AML-193 (cell line): ENCODE measurements at regions not wholly inside any gene's neighbourhood (a gene's known extent, or its start where the extent isn't known, plus 50 kb on each side); places are given as distances from the start of the nearest gene placed in this dataset.

Source experiments
- DNase-seq, 2 experiments: peaks; one replicate each; lab custom pipeline; 2025; lab: John Stamatoyannopoulos, UW

GRCh38 chr1:106080608-106081325 is 975.7 kb upstream of the PRMT6 start:
- DNase-seq = no peak

GRCh38 chr1:106111044-106111443 is 945.4 kb upstream of the PRMT6 start:
- no peak for DNase-seq

- no peak for DNase-seq
These were observed 942.6 kb upstream of the PRMT6 start for GRCh38 chr1:106113851-106114250.

GRCh38 chr1:106120789-106121188 is 935.7 kb upstream of the PRMT6 start:
- no peak for DNase-seq

GRCh38 chr1:106121728-106122127 is 934.7 kb upstream of the PRMT6 start:
- no peak for DNase-seq

GRCh38 chr1:106134561-106134960 is 921.9 kb upstream of the PRMT6 start:
- no peak for DNase-seq

- no peak for DNase-seq
These were observed 883.4 kb upstream of the PRMT6 start for GRCh38 chr1:106173101-106173500.

- no peak for DNase-seq
These were observed 877.7 kb upstream of the PRMT6 start for GRCh38 chr1:106178791-106179190.

GRCh38 chr1:106181866-106182265 is 874.6 kb upstream of the PRMT6 start:
- no peak for DNase-seq

GRCh38 chr1:106185089-106185488 is 871.4 kb upstream of the PRMT6 start:
- no peak for DNase-seq

- DNase-seq = no peak
These were observed 866.7 kb upstream of the PRMT6 start for GRCh38 chr1:106189780-106190179.

- DNase-seq = no peak
These were observed 862.3 kb upstream of the PRMT6 start for GRCh38 chr1:106194206-106194605.

GRCh38 chr1:106200711-106201110 is 855.8 kb upstream of the PRMT6 start:
- no peak for DNase-seq

GRCh38 chr1:106207185-106207584 is 849.3 kb upstream of the PRMT6 start:
- no peak for DNase-seq

- DNase-seq = no peak
These were observed 838.7 kb upstream of the PRMT6 start for GRCh38 chr1:106217765-106218164.

GRCh38 chr1:106222403-106222802 is 834.1 kb upstream of the PRMT6 start:
- no peak for DNase-seq

GRCh38 chr1:106223213-106223612 is 833.3 kb upstream of the PRMT6 start:
- DNase-seq = no peak

GRCh38 chr1:106224426-106224825 is 832.0 kb upstream of the PRMT6 start:
- no peak for DNase-seq

- DNase-seq = no peak
These were observed 831.1 kb upstream of the PRMT6 start for GRCh38 chr1:106225403-106225802.

- DNase-seq = no peak
These were observed 829.9 kb upstream of the PRMT6 start for GRCh38 chr1:106226550-106226949.

- DNase-seq = no peak
These were observed 824.3 kb upstream of the PRMT6 start for GRCh38 chr1:106232128-106232527.

GRCh38 chr1:106233511-106233910 is 823.0 kb upstream of the PRMT6 start:
- no peak for DNase-seq

GRCh38 chr1:106249365-106249764 is 807.1 kb upstream of the PRMT6 start:
- DNase-seq = no peak

- DNase-seq = no peak
These were observed 806.7 kb upstream of the PRMT6 start for GRCh38 chr1:106249810-106250209.
